ENCODE measurements at regions not wholly inside any gene's neighbourhood (a gene's known extent, or its start where the extent isn't known, plus 50 kb on each side); places are given as distances from the start of the nearest gene placed in this dataset.

DNA sequence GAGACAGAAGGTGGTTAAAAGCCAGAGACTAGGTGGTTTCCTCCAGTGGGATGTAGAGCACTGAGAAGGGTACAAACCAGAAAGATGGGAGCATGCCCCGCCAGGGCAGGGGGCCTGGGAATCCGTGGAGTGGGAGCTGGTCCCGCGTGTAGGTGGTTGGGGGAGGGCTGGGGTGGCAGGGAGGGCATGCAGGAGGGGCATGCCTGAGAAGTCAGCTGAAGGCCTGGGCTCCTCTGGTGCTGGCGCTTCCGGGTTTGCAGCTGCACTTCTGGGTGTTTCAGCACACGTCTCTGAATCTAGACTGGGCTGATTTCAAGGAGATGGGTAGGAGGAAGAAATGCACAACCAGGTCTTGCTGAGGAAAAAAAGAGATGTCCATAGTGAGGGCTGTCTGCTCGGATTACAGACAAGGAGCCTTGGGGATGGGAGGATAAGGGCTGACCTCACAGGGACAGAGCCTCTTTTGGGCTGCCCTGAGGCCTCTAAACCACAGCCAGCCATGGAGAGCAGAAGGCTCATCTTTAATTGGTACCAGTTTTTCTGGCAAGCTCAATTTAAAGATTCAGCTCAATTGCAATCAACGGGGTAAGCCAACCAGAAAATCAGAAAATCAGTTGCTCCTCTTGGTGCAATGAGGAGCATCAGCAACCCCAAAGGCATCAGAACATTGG is 151.9 kb downstream of the FAM43A start:
- DNase-seq = no peak

GRCh38 chr3:194838236-194838635 is 152.6 kb downstream of the FAM43A start:
- no peak for DNase-seq

- no peak for DNase-seq
These were observed 155.2 kb downstream of the FAM43A start for GRCh38 chr3:194840661-194841514.

- no peak for DNase-seq
These were observed 155.8 kb downstream of the FAM43A start for GRCh38 chr3:194841515-194841841.

DNA sequence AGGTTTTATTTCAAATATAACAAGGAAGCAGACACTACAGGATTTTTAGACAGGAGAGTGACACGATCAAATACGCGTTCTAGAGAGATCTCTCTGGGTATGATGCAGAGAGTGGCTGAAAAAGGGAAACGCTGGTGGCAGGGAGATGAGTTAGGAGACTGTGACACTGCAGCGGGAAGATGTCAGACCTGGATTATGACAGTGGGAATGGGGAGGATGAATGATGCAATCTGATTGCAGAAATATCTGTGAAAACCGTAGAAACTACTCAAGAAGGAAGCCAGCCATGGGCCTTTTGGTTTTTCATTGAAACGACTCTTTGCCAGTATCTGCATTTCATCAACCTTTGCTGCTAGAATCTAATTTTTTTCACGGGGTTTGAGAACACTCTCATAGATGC is 157.9 kb downstream of the FAM43A start:
- no peak for DNase-seq

DNA sequence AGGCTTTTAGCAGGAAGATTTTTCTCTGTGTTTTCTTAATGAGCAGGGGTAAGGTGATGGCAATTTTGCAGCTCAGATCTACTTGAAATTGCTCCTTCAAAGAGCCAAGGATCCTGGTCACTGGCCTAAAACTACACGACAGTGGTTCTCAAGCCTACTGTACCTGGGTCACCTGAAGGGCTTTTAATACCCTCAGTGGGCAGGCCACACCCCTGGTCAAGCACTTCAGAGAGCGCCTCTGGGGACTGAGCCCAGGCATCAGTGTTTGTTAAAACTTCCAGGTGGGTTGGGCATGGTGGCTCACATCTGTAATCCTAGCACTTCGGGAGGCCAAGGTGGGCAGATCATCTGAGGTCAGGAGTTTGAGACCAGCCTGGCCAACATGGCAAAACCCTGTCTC is 158.4 kb downstream of the FAM43A start:
- DNase-seq = no peak

- DNase-seq = no peak
These were observed 163.6 kb downstream of the FAM43A start for GRCh38 chr3:194849166-194849875.

- no peak for DNase-seq
These were observed 165.6 kb downstream of the FAM43A start for GRCh38 chr3:194851254-194851653.

DNA sequence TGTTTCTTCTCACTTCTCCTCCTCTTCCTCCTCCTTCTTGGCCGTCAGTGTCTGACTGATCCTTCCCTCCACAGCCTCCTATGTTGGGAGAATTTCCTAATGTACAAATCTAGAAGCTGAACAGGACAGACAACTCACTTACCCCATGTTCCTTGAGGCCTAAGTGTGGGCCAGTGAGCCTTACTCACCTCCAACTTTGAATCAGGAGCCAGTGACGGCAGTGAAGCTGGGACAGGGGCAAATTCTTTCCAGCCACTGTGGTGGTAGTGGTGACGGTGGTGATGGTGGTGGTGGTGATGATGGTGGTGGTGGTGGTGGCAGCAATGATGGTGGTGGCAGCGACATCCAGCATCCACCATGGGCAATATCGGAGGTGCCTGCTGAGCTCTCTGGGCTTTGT is 166.3 kb downstream of the FAM43A start:
- no peak for DNase-seq

DNA sequence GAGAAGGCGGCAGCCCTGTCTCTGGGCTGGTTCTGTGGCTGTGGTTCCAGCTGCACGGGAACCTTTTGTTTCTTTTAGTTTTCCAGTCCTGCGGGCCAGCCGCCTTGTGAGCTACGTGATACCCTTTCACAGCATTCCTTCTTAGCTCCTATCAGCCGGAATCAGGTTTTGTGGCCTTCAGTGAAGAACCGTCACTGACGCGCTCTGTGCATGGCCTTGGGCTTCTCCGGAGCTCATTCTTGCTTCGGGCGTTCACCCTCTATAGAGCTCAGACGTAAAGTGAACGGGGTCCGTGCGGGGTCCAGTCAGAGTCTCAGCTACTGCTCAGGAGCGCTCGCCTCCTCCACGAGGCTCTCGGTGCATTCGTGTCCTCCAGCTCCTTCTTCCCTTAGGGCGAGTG is 166.7 kb downstream of the FAM43A start:
- DNase-seq = no peak

DNA sequence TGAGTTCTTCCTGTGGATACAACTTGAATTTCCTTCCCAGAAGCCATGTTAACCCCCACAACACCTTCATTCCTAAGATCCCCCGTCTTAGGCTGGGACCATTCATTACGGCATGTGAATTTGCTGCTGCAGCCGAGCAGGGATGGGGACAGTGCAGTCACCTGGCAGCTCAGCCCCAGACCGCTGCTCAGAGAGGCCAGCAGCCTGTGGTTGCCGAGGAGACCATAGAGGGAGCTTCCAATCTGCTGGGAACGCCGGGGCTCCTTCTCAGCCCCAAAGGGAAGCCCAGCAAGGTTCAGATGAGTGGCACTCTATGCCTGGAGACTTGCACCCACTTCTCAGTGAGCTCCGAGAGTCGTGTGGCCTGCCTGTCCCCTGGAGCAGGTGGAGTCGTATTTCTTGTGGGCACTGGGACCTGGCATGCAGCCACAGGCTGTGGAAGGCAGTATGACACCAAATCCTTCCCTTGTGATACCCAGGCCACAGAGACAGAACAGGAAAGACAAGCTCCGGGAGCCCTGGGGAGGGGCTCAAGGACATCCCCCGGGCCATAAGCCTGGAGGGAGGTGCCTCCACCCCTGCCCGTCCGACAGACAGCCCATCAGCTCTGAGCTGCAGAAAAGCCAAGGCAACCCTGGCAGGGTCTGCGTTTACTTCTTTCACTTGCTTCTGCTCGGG is 167.3 kb downstream of the FAM43A start:
- DNase-seq = no peak

- DNase-seq = no peak
These were observed 168.5 kb downstream of the FAM43A start for GRCh38 chr3:194854206-194854605.

GRCh38 chr3:194854659-194855390 is 169.1 kb downstream of the FAM43A start:
- DNase-seq = no peak

- DNase-seq = no peak
These were observed 170.6 kb downstream of the FAM43A start for GRCh38 chr3:194856296-194856695.

- DNase-seq = no peak
These were observed 171.9 kb downstream of the FAM43A start for GRCh38 chr3:194857469-194858113.

DNA sequence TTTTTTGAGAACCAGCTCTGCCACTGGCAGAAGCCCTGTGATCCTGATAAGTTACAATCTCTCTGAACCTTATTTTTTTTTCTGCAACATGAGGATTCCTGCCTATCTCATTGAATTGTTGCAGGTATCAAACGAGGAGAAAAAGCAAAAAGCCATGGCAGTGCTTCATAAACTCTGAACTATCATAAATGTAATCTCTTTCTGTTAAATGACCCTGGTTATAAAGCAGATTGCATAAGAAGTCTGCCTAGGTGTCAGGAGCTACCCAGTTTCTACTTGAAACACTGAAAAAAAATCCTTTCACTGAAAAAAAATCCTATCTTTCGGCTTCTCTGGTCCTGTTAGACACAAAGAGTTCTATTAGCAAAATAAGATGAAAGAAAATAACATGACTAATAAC is 172.7 kb downstream of the FAM43A start:
- no peak for DNase-seq

DNA sequence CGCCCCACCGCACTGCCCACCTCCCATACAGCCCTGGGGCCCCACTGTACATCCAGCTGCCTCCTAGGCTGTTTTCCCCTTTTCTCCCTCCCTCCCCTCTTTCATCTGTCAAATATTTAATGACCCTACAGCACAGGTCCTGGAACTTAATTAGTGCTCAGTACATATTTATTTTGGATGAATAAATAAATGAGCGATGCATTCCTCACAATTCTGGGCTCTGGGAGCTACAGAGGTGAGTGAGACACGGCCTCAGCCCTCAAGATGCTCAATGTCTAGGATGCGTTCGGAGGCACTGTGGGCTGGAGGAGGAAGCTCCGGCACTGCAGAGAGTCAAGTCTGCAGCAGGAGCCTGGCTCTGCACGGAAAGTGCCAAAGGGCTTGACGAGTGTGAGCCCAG is 175.0 kb downstream of the FAM43A start:
- DNase-seq = no peak

GRCh38 chr3:194861375-194861774 is 175.7 kb downstream of the FAM43A start:
- DNase-seq = no peak

GRCh38 chr3:194865061-194865460 is 179.4 kb downstream of the FAM43A start:
- DNase-seq = no peak

- DNase-seq = no peak
These were observed 179.9 kb downstream of the FAM43A start for GRCh38 chr3:194865615-194866014.

DNA sequence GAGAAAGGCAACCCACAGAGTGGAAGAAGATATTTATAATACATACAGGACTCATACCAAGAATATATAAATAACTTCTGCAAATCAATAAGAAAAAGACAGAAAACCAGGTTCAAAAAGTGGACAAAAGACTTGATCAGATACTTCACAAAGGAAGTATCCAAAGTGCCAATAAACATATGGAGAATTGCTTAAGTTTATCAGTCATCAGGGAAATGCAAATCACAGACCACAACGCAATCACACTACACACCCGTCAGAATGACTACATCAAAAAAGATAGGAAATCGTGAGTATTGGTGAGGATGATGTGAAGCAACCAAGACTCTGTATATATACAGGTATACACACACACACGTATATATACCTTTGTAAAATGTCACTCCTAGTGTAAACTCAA is 180.6 kb downstream of the FAM43A start:
- no peak for DNase-seq
